SU-DHL-6 (cell line): ENCODE measurements at regions not wholly inside any gene's neighbourhood (a gene's known extent, or its start where the extent isn't known, plus 50 kb on each side); places are given as distances from the start of the nearest gene placed in this dataset.

Experiments
- H2AFZ ChIP-seq: fragments of 200-600 bp; sonication (generic); 2 replicates; pipeline ENCODE4 v1.6.1; 2014; ENCODE audit warnings: low read depth, mild to moderate bottlenecking, moderate library complexity, mixed read lengths, antibody characterized with exemption, low read length; ENCODE audit not compliant: severe bottlenecking
- H3F3A ChIP-seq: fragments of 200-600 bp; shearing (Covaris generic); 2 replicates; pipeline ENCODE4 v1.6.0; 2016; ENCODE audit warnings: antibody characterized with exemption, mild to moderate bottlenecking; ENCODE audit not compliant: insufficient read depth
- H3K27ac ChIP-seq: fragments of 200-600 bp; sonication (generic); 2 replicates; pipeline ENCODE4 v1.5.1; 2016; ENCODE audit warnings: low read depth, mild to moderate bottlenecking, low read length, moderate library complexity, mixed read lengths
- H3K27me3 ChIP-seq: fragments of 200-600 bp; sonication (generic), shearing (Covaris generic); 2 replicates; pipeline ENCODE4 v1.6.0; 2014; ENCODE audit warnings: mild to moderate bottlenecking, low read length
- H3K36me3 ChIP-seq: fragments of 200-600 bp; sonication (generic); 2 replicates; pipeline ENCODE4 v1.6.1; 2014; ENCODE audit warnings: mild to moderate bottlenecking, low read length, mixed read lengths
- H3K4me2 ChIP-seq: fragments of 300-600, 200-600 bp; shearing (Covaris generic), sonication (generic); 2 replicates; pipeline ENCODE4 v1.6.0; 2014; ENCODE audit warnings: low read length, low read depth, mild to moderate bottlenecking; ENCODE audit not compliant: poor library complexity, severe bottlenecking
- H3K4me3 ChIP-seq: fragments of 200-600 bp; sonication (generic); 2 replicates; pipeline ENCODE4 v1.5.1; 2014; ENCODE audit warnings: antibody characterized with exemption, low read length, mild to moderate bottlenecking, mixed read lengths; ENCODE audit not compliant: insufficient read depth, poor library complexity, severe bottlenecking
- H3K79me2 ChIP-seq: fragments of 200-600 bp; sonication (generic); 2 replicates; pipeline ENCODE4 v1.6.1; 2014; ENCODE audit warnings: mild to moderate bottlenecking, low read length, moderate library complexity; ENCODE audit not compliant: insufficient read depth
- H3K9ac ChIP-seq: fragments of 200-600 bp; sonication (generic); 2 replicates; pipeline ENCODE4 v1.7.0; 2014; ENCODE audit warnings: mild to moderate bottlenecking, low read length
- H3K9me2 ChIP-seq: fragments of 200-600 bp; sonication (generic); replicated peaks from 2 replicates; pipeline ENCODE4 v1.6.1; 2014; ENCODE audit warnings: low read length; ENCODE audit not compliant: insufficient read depth
- H3K9me3 ChIP-seq: fragments of 200-600 bp; sonication (generic); 2 replicates; pipeline ENCODE4 v1.6.1; 2014; ENCODE audit warnings: low read length, mixed read lengths; ENCODE audit not compliant: insufficient read depth
- H4K20me1 ChIP-seq: fragments of 200-600 bp; sonication (generic); 2 replicates; pipeline ENCODE4 v1.6.1; 2014; ENCODE audit warnings: low read depth, mild to moderate bottlenecking, antibody characterized with exemption, low read length, moderate library complexity, mixed read lengths
- EZH2phosphoT487 ChIP-seq: fragments of 200-600 bp; sonication (generic), shearing (Covaris generic); conservative IDR thresholded peaks from 2 replicates; pipeline ENCODE4 v1.6.1; 2018; ENCODE audit warnings: mild to moderate bottlenecking, antibody characterized with exemption, low read length, moderate library complexity, mixed read lengths
- TF ChIP-seq, protein P1 (sequence below): fragments of 200-600 bp; sonication (generic); IDR thresholded peaks from one replicate; pipeline ENCODE4 v1.5.1; 2017; ENCODE audit warnings: antibody characterized with exemption, mild to moderate bottlenecking, low read length, moderate library complexity; ENCODE audit not compliant: insufficient read depth, poor library complexity, severe bottlenecking

- no peaks in the 10 kb centered on the region for H4K20me1 ChIP-seq
- H3K27ac ChIP-seq: no peak overlapping the region
- TF ChIP-seq, protein P1, sequence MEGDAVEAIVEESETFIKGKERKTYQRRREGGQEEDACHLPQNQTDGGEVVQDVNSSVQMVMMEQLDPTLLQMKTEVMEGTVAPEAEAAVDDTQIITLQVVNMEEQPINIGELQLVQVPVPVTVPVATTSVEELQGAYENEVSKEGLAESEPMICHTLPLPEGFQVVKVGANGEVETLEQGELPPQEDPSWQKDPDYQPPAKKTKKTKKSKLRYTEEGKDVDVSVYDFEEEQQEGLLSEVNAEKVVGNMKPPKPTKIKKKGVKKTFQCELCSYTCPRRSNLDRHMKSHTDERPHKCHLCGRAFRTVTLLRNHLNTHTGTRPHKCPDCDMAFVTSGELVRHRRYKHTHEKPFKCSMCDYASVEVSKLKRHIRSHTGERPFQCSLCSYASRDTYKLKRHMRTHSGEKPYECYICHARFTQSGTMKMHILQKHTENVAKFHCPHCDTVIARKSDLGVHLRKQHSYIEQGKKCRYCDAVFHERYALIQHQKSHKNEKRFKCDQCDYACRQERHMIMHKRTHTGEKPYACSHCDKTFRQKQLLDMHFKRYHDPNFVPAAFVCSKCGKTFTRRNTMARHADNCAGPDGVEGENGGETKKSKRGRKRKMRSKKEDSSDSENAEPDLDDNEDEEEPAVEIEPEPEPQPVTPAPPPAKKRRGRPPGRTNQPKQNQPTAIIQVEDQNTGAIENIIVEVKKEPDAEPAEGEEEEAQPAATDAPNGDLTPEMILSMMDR: no peak
- TF ChIP-seq EZH2phosphoT487: no peak
- H3K9me2 ChIP-seq: no peaks in the 10 kb centered on the region
- H3F3A ChIP-seq: no peaks in the 10 kb centered on the region
- no peak overlapping the region for H3K4me2 ChIP-seq
- no peak overlapping the region for H3K4me3 ChIP-seq
- no peak overlapping the region for H2AFZ ChIP-seq
- H3K9me3 ChIP-seq: no peaks in the 10 kb centered on the region
- no peaks in the 10 kb centered on the region for H3K36me3 ChIP-seq
- no peak overlapping the region for H3K9ac ChIP-seq
- no peaks in the 10 kb centered on the region for H3K79me2 ChIP-seq
- H3K27me3 ChIP-seq: no peaks in the 10 kb centered on the region
These were observed 156.8 kb downstream of the WNT5A start for GRCh38 chr3:55330355-55330754.

GRCh38 chr3:55329849-55330248 is 157.3 kb downstream of the WNT5A start:
- H3K4me2 ChIP-seq: no peak overlapping the region
- H3K27me3 ChIP-seq: no peaks in the 10 kb centered on the region
- H3K9ac ChIP-seq: no peak overlapping the region
- H3K79me2 ChIP-seq: no peaks in the 10 kb centered on the region
- TF ChIP-seq, protein P1: no peak
- TF ChIP-seq EZH2phosphoT487: no peak
- H3K27ac ChIP-seq: no peak overlapping the region
- H3K36me3 ChIP-seq: no peaks in the 10 kb centered on the region
- no peak overlapping the region for H2AFZ ChIP-seq
- no peak overlapping the region for H3K4me3 ChIP-seq
- H3K9me2 ChIP-seq: no peaks in the 10 kb centered on the region
- H4K20me1 ChIP-seq: no peaks in the 10 kb centered on the region
- H3F3A ChIP-seq: no peaks in the 10 kb centered on the region
- H3K9me3 ChIP-seq: no peaks in the 10 kb centered on the region

- no peaks in the 10 kb centered on the region for H4K20me1 ChIP-seq
- no peaks in the 10 kb centered on the region for H3K79me2 ChIP-seq
- no peaks in the 10 kb centered on the region for H3K9me2 ChIP-seq
- no peaks in the 10 kb centered on the region for H3K36me3 ChIP-seq
- no peak overlapping the region for H2AFZ ChIP-seq
- H3K27me3 ChIP-seq: no peaks in the 10 kb centered on the region
- H3K4me3 ChIP-seq: no peak overlapping the region
- H3K9me3 ChIP-seq: no peaks in the 10 kb centered on the region
- TF ChIP-seq EZH2phosphoT487: no peak
- TF ChIP-seq, protein P1: no peak
- no peaks in the 10 kb centered on the region for H3F3A ChIP-seq
- no peak overlapping the region for H3K27ac ChIP-seq
- H3K4me2 ChIP-seq: no peak overlapping the region
- no peak overlapping the region for H3K9ac ChIP-seq
These were observed 159.8 kb downstream of the WNT5A start for GRCh38 chr3:55327131-55327920.
